ENCODE measurements at regions not wholly inside any gene's neighbourhood (a gene's known extent, or its start where the extent isn't known, plus 50 kb on each side); places are given as distances from the start of the nearest gene placed in this dataset.
A peak's percentile ranks its signal among the peaks of the same experiment; 100 is the strongest.

- H3K4ac ChIP-seq (replicated peaks; ENCODE audit: insufficient read length, low read depth, low read length), result no peak overlapping the region
- no peak overlapping the region for H3K4me3 ChIP-seq (ENCODE audit: extremely low read depth in 1 of 4, insufficient read depth in 2 of 4, low read depth in 3 of 4, low read length in 4 of 4)
- no peak overlapping the region for H3K9ac ChIP-seq (replicated peaks in 1 of 4; ENCODE audit: extremely low read depth in 1 of 4, low read depth in 3 of 4, low read length in 3 of 4)
- H2AK5ac ChIP-seq (ENCODE audit: low read depth, low read length), result no peak overlapping the region
- H2AFZ ChIP-seq (ENCODE audit: low read length), result no peak overlapping the region
- H3K79me1 ChIP-seq (ENCODE audit: low read depth, low read length), result no peaks in the 10 kb centered on the region
- no peaks in the 10 kb centered on the region for H3K23me2 ChIP-seq (ENCODE audit: low read depth, low read length)
- DNase-seq (ENCODE audit: low read depth in 1 of 2, low spot score in 2 of 2) (no peak), FAIRE-seq (no peak)
- CTCF ChIA-PET (ENCODE audit: partially characterized antibody), result no interaction called here
- H4K20me1 ChIP-seq (replicated peaks in 1 of 2; ENCODE audit: control insufficient read depth in 1 of 2, insufficient read depth in 2 of 2, low read length in 2 of 2), result no peaks in the 10 kb centered on the region
- H3K56ac ChIP-seq (replicated peaks; ENCODE audit: insufficient read length, low read depth, low read length), result no peak overlapping the region
- POLR2A ChIA-PET (ENCODE audit: partially characterized antibody), result no interaction called here
- no peaks in the 10 kb centered on the region for H3K9me3 ChIP-seq (ENCODE audit: insufficient read depth in 2 of 2, low read depth in 1 of 2, low read length in 1 of 2)
- H4K5ac ChIP-seq (ENCODE audit: insufficient read length, low read depth, low read length), result no peak overlapping the region
- H2BK15ac ChIP-seq (ENCODE audit: low read length), result no peak overlapping the region
- 66% methylated on average over 11 of the region's 12 CpGs; no CpG with 5 or more reads in 1 of the 2 experiments for WGBS, 2 experiments (ENCODE audit: extremely low coverage in 1 of 2, insufficient coverage in 1 of 2, insufficient read length in 1 of 2, insufficient replicate concordance in 2 of 2, low coverage in 1 of 2, low lambda C conversion rate in 2 of 2, missing lambda C conversion rate in 1 of 2)
- no peak overlapping the region for H2BK20ac ChIP-seq (ENCODE audit: low read length)
- H2BK120ac ChIP-seq (replicated peaks; ENCODE audit: low read depth, low read length), result no peak overlapping the region
- H3K23ac ChIP-seq (ENCODE audit: insufficient read length), result no peak overlapping the region
- H3K36me3 ChIP-seq (ENCODE audit: control insufficient read depth in 2 of 4, insufficient read depth in 4 of 4, low read length in 3 of 4), result no peaks in the 10 kb centered on the region
- H3K79me2 ChIP-seq (ENCODE audit: control insufficient read depth in 1 of 2, insufficient read depth in 2 of 2, low read length in 2 of 2), result no peaks in the 10 kb centered on the region
- no peak overlapping the region for H4K91ac ChIP-seq (replicated peaks; ENCODE audit: insufficient read length, low read length)
- H3K27ac ChIP-seq (ENCODE audit: low read depth, low read length), result no peak overlapping the region
- no peak overlapping the region for H4K8ac ChIP-seq (ENCODE audit: extremely low read depth, insufficient read depth, low read length)
- no peak overlapping the region for H2BK12ac ChIP-seq (ENCODE audit: low read depth, low read length)
- no peaks in the 10 kb centered on the region for H3K27me3 ChIP-seq (replicated peaks in 1 of 4; ENCODE audit: control insufficient read depth in 3 of 4, extremely low read depth in 1 of 4, insufficient read depth in 3 of 4, low read length in 3 of 4)
- H3K14ac ChIP-seq (ENCODE audit: insufficient read length), result no peak overlapping the region
- 0 out of 4 replicates have a peak overlapping the region, but pooled peaks of 1 of the 2 experiments have one; percentile 27 for H3K4me2 ChIP-seq (ENCODE audit: insufficient read depth in 1 of 2, low read depth in 2 of 2, low read length in 2 of 2)
- no peak overlapping the region for H3K18ac ChIP-seq (ENCODE audit: extremely low read depth, low read length)
- no peak overlapping the region for H2BK5ac ChIP-seq (ENCODE audit: low read depth, low read length)
- peaks cover 0 to 2% (median 0%) of the 10 kb centered on the region in 4 experiments; a peak in 1 of 7 replicates for H3K4me1 ChIP-seq (replicated peaks in 1 of 4; ENCODE audit: control insufficient read depth in 3 of 4, insufficient read depth in 4 of 4, low read length in 3 of 4)
- no peak for TF ChIP-seq CHD1 (IDR thresholded peaks at IDR 0.05; ENCODE audit: low read depth, low read length)
- no peak for TF ChIP-seq MAFK (IDR thresholded peaks at IDR 0.05; ENCODE audit: low read depth, low read length)
- TF ChIP-seq JUND (IDR thresholded peaks at IDR 0.05; ENCODE audit: low read length), result no peak
- TF ChIP-seq MAX (IDR thresholded peaks at IDR 0.05), result no peak
- TF ChIP-seq RFX5 (IDR thresholded peaks at IDR 0.05; ENCODE audit: borderline replicate concordance, low read depth, low read length), result no peak
- TF ChIP-seq BCL11A (IDR thresholded peaks at IDR 0.05; ENCODE audit: low read depth in 2 of 2, low read length in 2 of 2), result no peak
- no peak for TF ChIP-seq POLR2A (IDR thresholded peaks at IDR 0.05; ENCODE audit: control extremely low read depth in 1 of 2, low read depth in 2 of 2, low read length in 2 of 2)
- no peak for TF ChIP-seq EP300 (IDR thresholded peaks at IDR 0.05; ENCODE audit: borderline replicate concordance in 1 of 2, low read depth in 2 of 2, low read length in 2 of 2)
- no peak for TF ChIP-seq CBX8 (IDR thresholded peaks at IDR 0.05; ENCODE audit: borderline replicate concordance, low read depth, low read length)
- TF ChIP-seq NANOG (IDR thresholded peaks at IDR 0.05; ENCODE audit: insufficient read depth, low read depth, low read length, poor library complexity, severe bottlenecking), result no peak
- TF ChIP-seq CHD2 (IDR thresholded peaks at IDR 0.05; ENCODE audit: low read length), result no peak
These were observed 173.2 kb upstream of the FAM9B start for GRCh38 chrX:9207142-9207541.
